HG03280 (cell line): ENCODE measurements at regions not wholly inside any gene's neighbourhood (a gene's known extent, or its start where the extent isn't known, plus 50 kb on each side); places are given as distances from the start of the nearest gene placed in this dataset.

Source experiments
- ATAC-seq: cut with Tn5 transposase; IDR thresholded peaks from one replicate; pipeline ENCODE4 v1.9.1; 2021; ENCODE audit warnings: mild to moderate bottlenecking, moderate library complexity; ENCODE audit not compliant: unreplicated experiment

DNA sequence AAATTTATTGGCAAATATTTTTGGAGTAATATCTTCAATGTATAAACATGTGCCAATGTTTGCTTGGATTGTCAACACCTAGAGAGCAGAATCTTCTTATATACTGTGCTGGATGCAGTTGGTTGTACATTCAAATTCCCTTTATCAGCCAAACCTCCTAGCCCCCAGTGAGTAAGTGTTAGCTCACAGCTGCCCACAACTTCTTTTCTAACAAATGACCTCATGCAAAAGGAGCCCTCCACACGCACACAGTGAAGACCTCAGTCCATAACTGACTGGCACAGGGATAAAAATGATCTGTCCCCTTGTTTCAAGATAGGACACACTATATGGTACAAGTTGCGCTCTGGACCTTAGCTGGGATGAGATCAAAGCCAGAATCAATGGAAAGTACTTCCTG lies 458.0 kb upstream of the NWD2 start:
- ATAC-seq = no peak

DNA sequence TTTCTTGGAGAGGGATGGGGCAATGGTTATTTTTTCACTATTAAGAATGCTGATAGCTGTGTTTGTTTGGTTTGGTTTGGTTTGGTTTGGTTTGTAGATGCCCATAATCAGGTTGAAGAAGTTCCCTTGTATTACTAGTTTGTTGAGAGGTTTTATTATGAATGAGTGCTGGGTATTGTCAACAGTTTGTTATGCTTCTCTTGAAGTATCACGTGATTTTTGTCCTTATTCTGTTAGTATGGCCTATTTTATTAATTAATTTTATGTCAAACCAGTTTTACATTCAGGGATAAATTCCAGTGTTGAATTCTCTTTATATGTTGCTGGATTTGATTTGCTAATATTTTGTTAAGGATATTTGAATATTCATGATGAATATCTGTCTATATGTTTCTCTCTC lies 449.8 kb upstream of the NWD2 start:
- ATAC-seq = no peak

DNA sequence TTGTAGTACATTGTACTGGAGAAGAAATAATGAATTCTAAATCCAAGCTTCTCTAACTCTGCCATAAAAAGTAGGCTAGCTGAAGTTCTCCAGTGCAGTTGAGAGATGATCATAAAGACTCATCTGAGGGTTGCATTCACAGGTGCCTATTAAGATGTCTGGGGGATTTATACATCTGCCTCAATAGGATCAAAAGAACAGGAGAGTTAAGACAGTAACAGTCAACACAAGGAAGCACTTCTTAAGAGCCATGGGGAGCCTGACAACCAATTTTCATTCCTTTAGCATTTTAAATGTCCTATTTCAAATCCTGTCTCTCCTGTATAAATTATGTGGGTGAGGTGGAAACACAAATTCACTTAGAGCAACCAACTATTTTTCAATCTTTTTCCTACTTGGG lies 432.4 kb upstream of the NWD2 start:
- ATAC-seq = no peak

DNA sequence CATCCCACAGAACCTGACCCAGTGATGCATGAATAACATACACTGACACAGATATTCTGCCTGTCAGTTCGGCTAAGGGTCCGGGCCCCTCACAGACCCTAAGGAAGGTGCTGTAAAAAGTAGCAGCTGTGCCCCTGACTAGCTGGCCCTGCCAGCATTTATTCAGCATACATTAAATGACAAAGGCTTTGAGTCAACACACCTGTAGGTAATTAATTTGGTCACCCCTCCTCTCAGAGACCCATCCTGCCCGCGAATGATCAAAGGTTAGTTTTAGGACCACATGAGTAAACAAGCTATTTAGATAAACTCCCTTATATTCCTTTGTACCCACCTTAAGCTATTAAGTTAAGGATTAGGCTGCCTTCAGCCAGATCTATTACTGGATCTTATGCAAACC lies 429.0 kb upstream of the NWD2 start:
- ATAC-seq = no peak

DNA sequence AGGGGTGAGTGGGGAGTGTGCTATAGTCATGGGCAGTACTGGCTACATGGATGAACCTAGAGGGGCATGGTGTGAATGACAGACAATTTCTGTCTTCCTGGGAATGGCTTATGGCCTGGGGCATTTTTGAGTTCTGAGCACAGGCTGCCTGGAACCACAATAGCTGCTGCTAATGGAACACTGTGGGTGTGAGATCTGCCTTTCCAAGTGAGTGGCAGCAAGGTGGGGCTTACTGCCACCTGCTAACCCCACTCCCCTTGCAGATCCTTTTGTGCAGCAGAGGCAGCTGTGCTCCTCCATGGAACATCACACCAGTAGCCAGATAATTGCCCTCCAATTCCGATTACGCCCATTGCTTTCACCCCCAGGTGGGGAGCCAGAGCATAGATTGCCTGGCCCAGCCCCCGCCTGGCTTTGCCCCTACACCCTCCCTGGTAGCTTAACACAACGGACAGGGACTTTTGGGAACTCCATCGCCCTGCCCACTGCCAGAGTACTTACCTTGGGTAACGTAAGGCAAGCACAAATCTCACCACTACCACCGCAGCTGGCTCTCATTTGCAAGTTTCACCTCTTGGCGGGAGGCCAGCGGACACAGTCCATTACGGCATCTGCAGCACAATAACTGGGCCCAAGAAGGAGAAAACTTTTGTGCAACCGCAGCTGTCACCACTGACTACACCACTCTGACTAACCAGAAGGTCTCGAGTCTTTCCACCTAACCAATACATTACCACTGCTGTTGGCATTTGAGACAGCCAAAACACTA lies 421.2 kb upstream of the NWD2 start:
- no peak for ATAC-seq

DNA sequence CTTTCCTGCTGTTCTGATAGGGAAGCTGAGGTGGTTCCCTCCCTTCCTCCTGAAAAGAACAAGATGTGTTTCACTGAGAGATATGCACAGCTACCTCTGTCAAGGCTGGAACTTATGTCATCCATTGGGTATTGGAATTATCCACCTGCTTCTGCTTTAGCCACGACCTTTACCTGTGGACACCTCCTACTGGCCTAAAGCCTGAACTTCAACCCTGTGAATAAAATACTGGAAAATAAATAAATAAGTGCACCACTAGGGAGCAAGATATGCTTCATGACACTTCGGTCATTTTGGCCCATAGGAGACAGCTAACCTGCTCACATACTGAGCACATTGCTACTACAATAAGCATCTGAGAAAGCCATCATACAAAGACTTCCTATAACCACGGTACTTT lies 419.9 kb upstream of the NWD2 start:
- no peak for ATAC-seq

DNA sequence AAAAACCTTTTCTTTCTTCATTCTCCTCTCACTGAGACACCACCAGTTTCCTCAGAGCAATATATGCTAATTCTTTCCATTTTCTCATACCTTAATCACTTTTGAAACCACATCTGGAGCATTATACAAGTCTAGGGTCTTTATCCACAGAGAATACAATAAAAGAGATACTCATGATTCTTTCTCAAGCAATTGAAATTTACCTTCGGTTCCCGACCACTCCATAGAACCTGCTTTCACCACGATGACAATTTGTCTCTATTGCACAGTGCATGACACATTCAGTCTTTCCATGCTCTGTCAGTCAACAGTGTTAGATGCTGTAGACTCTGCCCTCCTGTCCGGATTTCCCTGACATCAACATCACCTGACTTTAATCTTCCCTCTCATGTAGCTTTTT lies 409.3 kb upstream of the NWD2 start:
- no peak for ATAC-seq

DNA sequence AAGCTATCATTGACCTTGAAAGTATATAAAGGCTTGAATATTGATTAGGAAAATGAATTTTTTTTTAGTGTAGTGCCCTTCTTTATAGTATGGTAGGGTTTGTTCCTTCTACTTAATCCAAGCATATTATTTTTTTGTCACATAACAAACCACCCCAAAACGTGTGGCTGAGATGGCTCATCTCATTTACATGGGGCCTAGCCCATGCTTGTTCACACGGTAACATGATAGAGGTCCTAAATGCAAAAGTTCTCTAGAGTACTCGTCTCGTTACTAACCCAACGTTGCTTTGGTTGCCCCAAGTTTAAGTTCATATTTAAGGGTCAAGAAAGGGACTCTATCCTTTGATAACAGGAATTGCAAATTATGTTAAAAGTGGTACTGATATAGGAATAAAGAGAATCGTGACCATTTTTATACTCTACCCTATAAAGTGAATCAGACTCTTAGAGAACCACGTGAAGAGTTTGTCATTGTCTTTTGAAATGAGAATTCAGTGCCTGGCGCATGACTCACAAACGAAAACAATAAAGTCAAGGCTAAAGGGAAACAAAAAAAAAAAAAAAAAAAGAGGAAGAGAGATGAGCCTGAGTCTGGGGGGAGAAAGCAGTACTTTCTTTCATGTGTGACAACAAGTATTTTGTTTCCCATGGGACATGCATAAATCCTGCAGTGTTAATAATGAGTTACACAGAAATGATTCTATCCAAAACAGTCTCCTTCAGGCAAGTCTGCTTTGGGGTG lies 402.8 kb upstream of the NWD2 start:
- no peak for ATAC-seq

DNA sequence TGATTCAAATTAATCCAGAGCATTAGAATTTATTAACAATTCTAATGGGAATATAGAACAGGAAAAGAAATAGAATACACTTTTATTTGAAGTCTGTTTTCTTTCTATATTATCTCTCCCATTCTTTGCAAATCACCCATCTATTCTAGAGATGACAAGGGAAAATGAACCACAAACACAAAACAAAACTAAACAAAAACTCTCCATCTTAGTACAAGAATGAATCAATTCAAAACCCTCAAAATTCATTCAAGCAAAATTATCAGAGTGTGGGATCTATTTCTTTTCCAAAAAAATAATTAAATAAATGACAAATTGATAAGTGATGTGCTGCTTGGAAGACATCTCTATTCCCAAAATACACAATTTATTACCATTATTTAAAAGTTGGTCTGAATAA lies 400.1 kb upstream of the NWD2 start:
- ATAC-seq = no peak

DNA sequence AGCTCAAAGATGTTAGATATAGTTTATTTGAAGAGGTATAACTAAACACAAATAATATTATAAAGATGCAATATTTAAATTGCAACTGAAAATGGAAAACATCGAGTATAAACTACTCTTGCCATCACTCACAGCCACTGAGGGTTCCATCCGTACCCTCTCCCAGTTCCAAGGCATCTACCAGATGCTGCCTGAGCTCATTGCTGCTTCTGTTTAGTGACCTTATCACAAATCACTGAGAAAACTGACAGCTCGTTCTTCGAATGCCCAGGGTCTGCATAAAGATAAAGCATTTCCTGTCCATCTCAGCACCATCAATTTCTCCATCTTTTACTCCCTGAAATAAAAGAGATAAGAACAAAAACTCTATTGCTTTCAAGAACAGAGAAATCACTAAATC lies 391.7 kb upstream of the NWD2 start:
- ATAC-seq = no peak

DNA sequence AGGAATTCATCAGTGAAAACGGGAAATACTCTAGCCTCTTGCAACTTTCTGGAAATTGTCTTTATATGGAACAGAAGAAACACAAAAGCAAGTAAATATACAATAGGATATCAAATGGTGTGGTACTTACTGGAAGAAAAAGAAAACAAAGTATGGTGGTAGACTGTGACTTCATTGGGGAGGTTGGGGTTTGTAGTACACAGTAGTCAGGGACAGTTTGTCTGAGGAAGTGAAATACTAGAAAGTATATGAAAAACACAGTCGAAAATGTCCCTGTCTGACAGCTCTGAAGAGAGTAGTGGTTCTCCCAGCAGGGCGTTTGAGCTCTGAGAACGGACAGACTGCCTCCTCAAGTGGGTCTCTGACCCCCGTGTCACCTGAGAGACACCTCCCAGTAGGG lies 390.0 kb upstream of the NWD2 start:
- no peak for ATAC-seq

DNA sequence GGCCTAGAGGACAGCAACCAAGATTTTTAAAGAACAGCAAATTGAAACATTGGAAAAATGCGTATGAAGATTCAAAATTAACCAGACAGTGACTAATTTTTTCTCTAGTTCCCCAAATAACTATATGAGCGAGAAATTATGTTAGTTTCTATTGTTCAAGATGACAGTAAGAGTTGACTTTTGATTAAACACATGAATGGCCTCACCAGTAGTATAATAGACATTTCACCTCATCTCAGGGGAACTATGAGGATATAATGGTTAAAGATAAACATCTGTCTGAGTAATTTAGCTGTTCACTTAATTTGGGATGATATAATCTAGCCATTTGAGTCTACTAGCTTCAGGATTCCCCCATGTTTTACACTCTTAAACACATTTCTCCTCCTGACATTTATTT lies 380.9 kb upstream of the NWD2 start:
- no peak for ATAC-seq

DNA sequence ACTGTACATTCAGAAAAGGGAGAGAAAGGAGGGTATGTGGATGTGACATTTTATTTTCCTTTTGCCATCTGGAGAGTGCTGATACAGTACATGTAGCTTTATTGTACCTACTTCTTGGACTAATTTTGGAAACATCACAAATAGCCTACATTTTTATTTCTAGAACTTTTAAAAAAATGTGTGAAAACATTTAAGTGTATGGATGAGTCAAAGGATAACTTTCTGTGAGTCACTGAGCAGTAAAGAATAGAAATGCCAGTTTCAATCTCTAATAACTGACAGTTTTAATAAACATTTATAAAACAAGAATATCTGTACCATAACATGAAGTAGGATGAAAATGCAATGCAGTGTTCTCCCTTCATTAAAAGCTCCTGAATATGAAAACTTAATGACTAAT lies 374.4 kb upstream of the NWD2 start:
- ATAC-seq = no peak

DNA sequence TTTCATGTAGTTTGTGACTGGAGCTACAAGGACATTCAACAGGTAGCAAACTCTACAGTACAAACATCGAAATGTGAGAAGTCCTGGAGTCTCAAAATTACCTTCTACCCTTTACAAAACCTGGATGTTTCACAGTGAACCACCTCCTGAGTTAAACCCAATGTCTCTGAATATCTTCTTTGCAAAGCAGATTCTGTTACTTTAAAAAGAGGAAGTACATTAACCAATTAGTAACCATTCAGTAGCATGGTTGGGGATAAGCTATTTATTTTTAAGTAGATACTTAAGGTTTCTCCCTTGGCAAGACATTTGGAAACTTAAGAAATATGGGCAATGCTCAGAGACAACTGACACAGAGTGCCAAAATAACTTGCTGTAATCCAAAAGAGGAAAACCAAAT lies 371.9 kb upstream of the NWD2 start:
- ATAC-seq = no peak

DNA sequence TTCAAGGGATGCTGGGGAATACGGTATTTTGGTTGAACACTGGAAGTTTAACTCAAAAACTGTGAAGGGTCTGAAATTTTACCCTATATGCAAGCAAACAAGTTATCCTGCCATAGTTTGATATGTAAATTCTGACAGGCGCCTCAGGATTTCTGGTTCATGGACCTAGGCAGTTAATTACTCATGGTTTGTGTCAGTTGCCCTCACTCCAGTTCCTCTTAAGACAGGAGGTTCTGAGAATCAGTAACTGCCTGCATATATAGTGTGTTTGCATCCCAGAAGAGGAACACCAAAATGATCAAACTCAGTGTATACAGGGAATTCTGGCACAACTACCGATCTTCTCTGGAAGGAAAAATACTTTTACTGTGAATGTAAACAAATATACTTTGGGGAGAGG lies 360.4 kb upstream of the NWD2 start:
- ATAC-seq = no peak

DNA sequence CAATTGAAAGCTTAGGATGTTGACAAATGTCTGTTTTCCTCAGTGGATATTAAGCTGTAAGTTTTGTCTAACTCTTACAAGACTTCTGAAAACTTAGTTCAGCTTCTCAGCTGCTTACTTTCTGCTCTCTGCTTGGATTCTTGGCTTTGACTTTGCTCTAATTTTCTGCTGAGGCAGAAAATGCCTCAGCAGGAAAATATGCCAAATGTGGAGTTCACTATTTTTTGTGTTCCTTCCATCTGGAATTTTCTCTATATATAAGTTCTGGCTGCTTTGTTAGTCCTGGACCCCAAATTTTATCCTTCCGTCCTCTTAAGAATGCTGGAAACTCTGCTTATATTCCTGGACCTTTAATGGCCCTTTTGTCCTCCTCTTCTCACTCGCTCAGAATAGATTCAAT lies 352.6 kb upstream of the NWD2 start:
- ATAC-seq = no peak

DNA sequence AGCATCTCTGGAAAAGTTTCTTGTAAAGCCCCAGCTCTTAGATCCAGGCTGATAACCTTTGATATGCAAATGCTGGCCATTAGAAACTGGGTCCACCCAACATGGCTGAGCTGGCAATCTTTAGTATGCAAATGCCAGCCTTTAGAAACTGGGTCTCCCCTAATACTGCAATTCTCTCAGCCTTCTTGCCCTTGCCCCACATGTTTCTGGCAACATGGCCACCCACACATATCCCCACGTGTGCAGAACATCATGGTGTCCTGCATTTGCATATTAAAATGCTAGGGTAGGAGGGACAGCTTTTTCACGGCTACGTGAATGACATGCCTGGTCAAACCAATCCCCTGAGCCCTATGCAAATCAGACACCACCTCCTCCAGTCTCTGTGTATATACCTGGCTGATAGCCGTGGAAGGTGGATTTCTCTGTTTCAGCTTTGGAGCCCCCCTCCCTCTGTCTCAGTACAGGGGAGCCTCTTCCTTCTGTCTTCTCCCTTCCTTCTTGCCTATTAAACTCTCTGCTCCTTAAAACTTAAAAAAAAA lies 344.0 kb upstream of the NWD2 start:
- ATAC-seq = no peak

DNA sequence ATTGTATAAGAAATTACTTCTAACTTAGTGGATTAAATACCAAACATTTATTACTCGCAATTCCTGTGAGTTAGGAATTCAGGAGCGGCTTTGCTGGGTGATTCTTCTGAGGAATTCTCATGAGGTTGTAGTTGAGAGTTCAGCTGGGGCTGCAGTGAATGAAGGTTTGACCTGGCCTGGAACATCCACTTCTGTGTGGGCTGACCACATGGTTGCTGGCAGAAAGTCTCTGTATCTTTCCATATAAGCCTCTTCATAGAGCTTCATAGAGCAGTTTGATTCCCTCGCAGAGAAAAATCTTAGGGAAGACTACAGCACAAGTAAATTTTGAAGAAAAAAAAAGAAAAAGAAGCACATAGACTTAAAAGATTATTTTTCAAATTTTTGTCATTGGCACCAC lies 339.7 kb upstream of the NWD2 start:
- ATAC-seq = no peak

DNA sequence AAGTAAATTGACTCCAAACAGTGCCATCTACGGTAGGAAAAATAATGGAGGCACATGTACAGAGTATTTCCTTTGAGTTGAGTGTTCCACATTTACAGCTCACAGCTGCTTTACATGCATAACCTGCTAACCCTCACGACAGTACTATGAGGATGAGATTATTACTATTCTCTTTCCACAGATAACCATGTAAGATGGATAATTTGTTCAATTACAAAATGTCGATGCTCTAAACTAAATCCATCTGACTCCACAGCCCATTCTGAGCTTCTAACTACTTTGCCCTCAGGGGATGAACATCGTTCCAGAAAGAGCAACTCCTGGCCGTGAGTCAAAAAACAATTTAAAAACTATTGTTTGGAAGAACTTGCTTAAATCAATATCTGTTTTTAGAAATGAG lies 330.4 kb upstream of the NWD2 start:
- no peak for ATAC-seq

DNA sequence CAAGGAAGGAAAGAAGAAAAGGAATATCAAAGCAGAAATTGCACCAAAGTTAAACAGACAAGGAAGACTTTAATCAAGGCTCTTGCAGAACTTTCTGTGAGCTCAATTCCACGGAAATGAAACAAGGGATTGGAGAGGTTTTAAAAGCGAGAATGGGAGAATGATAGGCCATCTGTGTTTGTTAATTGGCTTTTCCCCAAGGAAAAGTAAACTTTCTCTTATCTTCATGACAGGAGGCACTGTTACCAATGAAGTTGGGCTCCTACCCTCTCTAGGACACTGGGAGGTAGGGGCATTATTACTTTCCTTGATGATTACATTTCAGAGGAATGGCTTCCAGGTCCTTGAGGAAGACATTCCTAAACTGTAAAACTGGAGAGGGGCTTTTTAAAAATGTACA lies 328.8 kb upstream of the NWD2 start:
- no peak for ATAC-seq

DNA sequence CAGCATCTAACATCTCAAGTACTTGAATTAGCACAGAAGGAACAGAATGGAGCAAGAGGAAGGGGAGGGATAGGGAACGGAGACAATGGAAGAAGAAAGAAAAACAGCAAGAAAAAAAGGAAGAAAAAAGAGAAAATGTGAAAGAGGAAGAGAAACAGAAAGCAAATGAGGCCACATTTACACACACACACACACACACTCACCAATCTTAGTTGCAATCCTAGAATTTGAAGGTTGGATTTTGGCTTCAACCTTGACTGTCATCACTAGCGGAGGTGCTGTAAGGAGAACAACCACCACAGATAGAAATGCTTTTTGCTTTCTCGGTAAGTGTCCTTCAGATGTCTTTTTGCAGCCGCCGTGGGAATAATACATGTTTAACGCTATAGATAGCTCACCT lies 327.1 kb upstream of the NWD2 start:
- no peak for ATAC-seq

DNA sequence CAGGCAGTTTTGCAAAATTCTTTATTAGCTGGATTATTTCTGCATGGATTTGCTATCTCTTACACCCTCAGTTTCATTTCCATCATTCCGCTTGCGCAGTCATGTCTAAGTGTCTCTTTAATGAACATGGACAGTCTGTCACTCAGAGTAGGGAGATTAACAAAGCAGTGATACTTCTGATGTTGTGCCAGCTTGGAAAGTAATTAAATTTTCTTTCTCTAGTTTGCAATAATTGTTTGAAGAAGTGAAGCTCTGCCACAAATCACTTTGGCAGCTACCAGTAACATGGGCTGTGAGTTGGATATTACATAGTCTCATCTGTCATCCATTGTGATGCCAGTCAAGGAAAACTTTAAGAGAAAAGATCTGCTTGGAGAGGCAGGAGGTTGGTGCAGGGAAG lies 324.8 kb upstream of the NWD2 start:
- no peak for ATAC-seq
